Ovary (tissue), 7 donors: ENCODE measurements at regions not wholly inside any gene's neighbourhood (a gene's known extent, or its start where the extent isn't known, plus 50 kb on each side); places are given as distances from the start of the nearest gene placed in this dataset.

Experiments used
- DNase-seq, 5 donors: peaks; one replicate each; pipeline ENCODE4 v3.0.0-alpha.2; 2019 to 2020
- H3K27ac ChIP-seq, 2 donors: fragments of 200-600 bp; one replicate each; pipeline versions ENCODE4 v1.5.1 to v1.8.0; 2019 to 2022
- H3K27me3 ChIP-seq: fragments of 200-600 bp; one replicate; pipeline ENCODE4 v1.8.0; 2022
- H3K36me3 ChIP-seq: fragments of 200-600 bp; sonication (generic); one replicate; pipeline ENCODE4 v1.5.1; 2019
- H3K4me1 ChIP-seq: one replicate; pipeline ENCODE4 v1.8.1; 2013; ENCODE audit warnings: mild to moderate bottlenecking, moderate library complexity; ENCODE audit not compliant: insufficient read depth
- H3K4me3 ChIP-seq: fragments of 200-600 bp; sonication (generic); one replicate; pipeline ENCODE4 v1.5.1; 2017
- H3K9me3 ChIP-seq, 2 donors: fragments of 200-600 bp in 1 of 2; sonication (generic) in 1 of 2; one replicate each; pipeline versions ENCODE4 v1.5.1 to v1.8.1; 2013 to 2019; ENCODE audit warnings: mild to moderate bottlenecking in 1 of 2, moderate library complexity in 1 of 2
- CTCF ChIP-seq, 3 donors: fragments of 450-650 bp in 2 of 3; fragments of 200-600 bp in 1 of 3; IDR thresholded peaks; one replicate each; pipeline versions ENCODE4 v1.5.1 to v1.8.0; 2016 to 2022; ENCODE audit warnings: antibody characterized with exemption in 3 of 3, mild to moderate bottlenecking in 1 of 3
- EP300 ChIP-seq: sonication (generic); formaldehyde crosslinking; IDR thresholded peaks from one replicate; pipeline ENCODE4 v1.6.1; 2017; ENCODE audit warnings: antibody characterized with exemption
- POLR2A ChIP-seq: fragments of 450-650 bp; IDR thresholded peaks from one replicate; pipeline ENCODE4 v1.6.1; 2017; ENCODE audit warnings: antibody characterized with exemption, mild to moderate bottlenecking, moderate library complexity
- WGBS, 3 donors: extraction: QIAGEN DNeasy Blood & Tissue Kit in 1 of 3; methylation state at CpG; one replicate each; pipeline versions ENCODE4 v1.1.5 to v1.1.7; 2013 to 2017; 5-methylcytosine and 5-hydroxymethylcytosine counted together
- intact Hi-C, 4 donors: fragments of 100-400 bp; cut with DNase I; formaldehyde crosslinking; loops; one replicate each; pipeline versions ENCODE4 v1.11.0 to v1.15.1; 2022 to 2023
- donor health status: DM: no; HTN: no; CAD: no; lungs with moderate emphysema.
- donor health status: DM: no; HTN: no; CAD: no.
- donor health status: Bipolar disorder and iron deficiency.
- donor health status: DM: no; HTN: no; CAD: no.
- donor health status: DM: yes; HTN: yes; CAD: no.

- no peak overlapping the region for H3K4me3 ChIP-seq
- H3K36me3 ChIP-seq = no peaks in the 10 kb centered on the region
- intact Hi-C loops = no loop called here
- no peak overlapping the region for H3K27ac ChIP-seq
- peaks cover 9% of the 10 kb centered on the region for H3K4me1 ChIP-seq
- no peak for DNase-seq
- TF ChIP-seq CTCF (IDR thresholded peaks at IDR 0.05) (no peak), EP300 (no peak), POLR2A (no peak)
- H3K27me3 ChIP-seq = no peaks in the 10 kb centered on the region
- H3K9me3 ChIP-seq = no peaks in the 10 kb centered on the region
- WGBS, 3 donors = 20 to 31% (median 22%) methylated on average over 5 of the region's 5 CpGs
Observed at GRCh38 chr2:204110751-204111516, 174.4 kb downstream of the ICOS start.

- 66 to 82% (median 77%) methylated on average over 6 of the region's 6 CpGs for WGBS, 3 donors
- H3K4me1 ChIP-seq = peaks cover 12% of the 10 kb centered on the region
- intact Hi-C loops = no loop called here
- TF ChIP-seq POLR2A = no peak
- TF ChIP-seq EP300 = no peak
- TF ChIP-seq CTCF (IDR thresholded peaks at IDR 0.05) = no peak
- H3K4me3 ChIP-seq = no peak overlapping the region
- no peaks in the 10 kb centered on the region for H3K36me3 ChIP-seq
- no peaks in the 10 kb centered on the region for H3K9me3 ChIP-seq
- DNase-seq = no peak
- no peaks in the 10 kb centered on the region for H3K27me3 ChIP-seq
- no peak overlapping the region for H3K27ac ChIP-seq
Observed at GRCh38 chr2:204112084-204112770, 175.7 kb downstream of the ICOS start.

- H3K36me3 ChIP-seq = no peaks in the 10 kb centered on the region
- H3K4me1 ChIP-seq = peaks cover 10% of the 10 kb centered on the region
- TF ChIP-seq CTCF (IDR thresholded peaks at IDR 0.05) (no peak), POLR2A (no peak), EP300 (no peak)
- WGBS, 3 donors = 68 to 79% (median 71%) methylated on average over 11 of the region's 11 CpGs
- peak in 1 of 5 donors; percentile 29 for DNase-seq
- no peak overlapping the region for H3K4me3 ChIP-seq
- H3K9me3 ChIP-seq = no peaks in the 10 kb centered on the region
- H3K27me3 ChIP-seq = no peaks in the 10 kb centered on the region
- H3K27ac ChIP-seq = no peak overlapping the region
- intact Hi-C loops = no loop called here
Observed at GRCh38 chr2:204114295-204115136, 178.0 kb downstream of the ICOS start.

- H3K27ac ChIP-seq = no peak overlapping the region
Observed at GRCh38 chr2:204115137-204116056, 178.8 kb downstream of the ICOS start.

More at GRCh38 chr2:204115137-204116056, 178.8 kb downstream of the ICOS start:
- Histone ChIP-seq H3K27me3 (no peaks in the 10 kb centered on the region), H3K9me3 (no peaks in the 10 kb centered on the region), H3K4me3 (no peak overlapping the region), H3K4me1 (peaks cover 8% of the 10 kb centered on the region), H3K36me3 (no peaks in the 10 kb centered on the region)
- intact Hi-C loops = no loop called here
- no peak for TF ChIP-seq CTCF (IDR thresholded peaks at IDR 0.05)
- TF ChIP-seq EP300 = no peak
- TF ChIP-seq POLR2A = no peak
- no peak for DNase-seq
- 87 to 93% (median 88%) methylated on average over 5 of the region's 5 CpGs for WGBS, 3 donors
